ENCODE measurements at regions not wholly inside any gene's neighbourhood (a gene's known extent, or its start where the extent isn't known, plus 50 kb on each side); places are given as distances from the start of the nearest gene placed in this dataset.

- in situ Hi-C loops (cut with MboI) (no loop called here), intact Hi-C loops (cut with micrococcal nuclease; ENCODE audit: unreplicated experiment) (no loop called here)
- Histone ChIP-seq H3K9me3 (replicated peaks; ENCODE audit: control insufficient read depth, insufficient read depth, low read length) (no peaks in the 10 kb centered on the region), H2AFZ (ENCODE audit: control insufficient read depth, low read depth, low read length) (no peak overlapping the region), H3K4me3 (no peak overlapping the region), H4K20me1 (ENCODE audit: control insufficient read depth, insufficient read depth) (no peaks in the 10 kb centered on the region), H3K4me1 (ENCODE audit: control insufficient read depth, insufficient read depth, low read length) (no peaks in the 10 kb centered on the region), H3K27ac (ENCODE audit: control insufficient read depth, insufficient read depth) (no peak overlapping the region), H3K36me3 (ENCODE audit: control insufficient read depth in 2 of 2, insufficient read depth in 2 of 2, low read length in 1 of 2) (no peaks in the 10 kb centered on the region), H3K27me3 (replicated peaks in 1 of 2; ENCODE audit: control insufficient read depth in 2 of 2, insufficient read depth in 2 of 2, low read length in 1 of 2) (no peaks in the 10 kb centered on the region), H3K9ac (ENCODE audit: control insufficient read depth, insufficient read depth, low read length) (no peak overlapping the region), H3K79me2 (ENCODE audit: control insufficient read depth, insufficient read depth, low read length) (no peaks in the 10 kb centered on the region), H3K4me2 (ENCODE audit: control insufficient read depth, insufficient read depth) (no peak overlapping the region)
- ChIA-PET SMC1A (ENCODE audit: uncharacterized antibody, unreplicated experiment) (interaction anchor here (1.4 to 1.6 kb wide), 2 partner anchors 8 to 12 kb away, joined by 3 to 5 read pairs; no protein-coding TSS in a partner anchor), CTCF (interaction anchor here (0.6 kb wide), 3 partner anchors 14 to 814 kb away, joined by 3 to 5 read pairs (median 3); no protein-coding TSS in a partner anchor), POLR2A (no interaction called here), RAD21 (ENCODE audit: unreplicated experiment) (no interaction called here)
- no TSS peak for BruUV-seq (replicated peaks)
- WGBS (ENCODE audit: insufficient coverage, insufficient replicate concordance, low lambda C conversion rate, missing lambda C conversion rate) = 56% methylated on average over 1 of the region's 1 CpG
- TF ChIP-seq, protein P1, sequence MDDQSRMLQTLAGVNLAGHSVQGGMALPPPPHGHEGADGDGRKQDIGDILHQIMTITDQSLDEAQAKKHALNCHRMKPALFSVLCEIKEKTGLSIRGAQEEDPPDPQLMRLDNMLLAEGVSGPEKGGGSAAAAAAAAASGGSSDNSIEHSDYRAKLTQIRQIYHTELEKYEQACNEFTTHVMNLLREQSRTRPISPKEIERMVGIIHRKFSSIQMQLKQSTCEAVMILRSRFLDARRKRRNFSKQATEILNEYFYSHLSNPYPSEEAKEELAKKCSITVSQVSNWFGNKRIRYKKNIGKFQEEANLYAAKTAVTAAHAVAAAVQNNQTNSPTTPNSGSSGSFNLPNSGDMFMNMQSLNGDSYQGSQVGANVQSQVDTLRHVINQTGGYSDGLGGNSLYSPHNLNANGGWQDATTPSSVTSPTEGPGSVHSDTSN (IDR thresholded peaks at IDR 0.05; ENCODE audit: insufficient replicate concordance, low read depth, low read length) = no peak
- TF ChIP-seq IKZF2 (IDR thresholded peaks at IDR 0.05) = no peak
- TF ChIP-seq NBN (IDR thresholded peaks at IDR 0.05) = no peak
- TF ChIP-seq JUND (IDR thresholded peaks at IDR 0.05; ENCODE audit: low read depth, low read length) = no peak
- TF ChIP-seq ZSCAN29 (IDR thresholded peaks at IDR 0.05) = no peak
- no peak for TF ChIP-seq TARDBP (IDR thresholded peaks at IDR 0.05; ENCODE audit: borderline replicate concordance)
- no peak for TF ChIP-seq SRF (IDR thresholded peaks at IDR 0.05; ENCODE audit: low read depth in 2 of 2, low read length in 2 of 2)
- no peak for TF ChIP-seq SUZ12 (IDR thresholded peaks at IDR 0.05; ENCODE audit: unreplicated experiment)
- TF ChIP-seq TCF7 (IDR thresholded peaks at IDR 0.05; ENCODE audit: borderline replicate concordance) = no peak
- TF ChIP-seq POLR2A (IDR thresholded peaks at IDR 0.05; ENCODE audit: low read depth, low read length) = no peak
- TF ChIP-seq HDAC6 (IDR thresholded peaks at IDR 0.05; ENCODE audit: unreplicated experiment) = no peak
- TF ChIP-seq CBX5 (IDR thresholded peaks at IDR 0.05; ENCODE audit: low read depth) = no peak
- TF ChIP-seq CUX1 (IDR thresholded peaks at IDR 0.05; ENCODE audit: insufficient replicate concordance, low read depth, low read length) = no peak
- DNase-seq (ENCODE audit: low read depth, low spot score) = no peak
- ATAC-seq = no peak
- FAIRE-seq = no peak
These were observed 518.3 kb upstream of the JAG1 start for GRCh38 chr20:11192106-11192505.

All from GM12878 (cell line).